CMK (cell line): ENCODE measurements at regions not wholly inside any gene's neighbourhood (a gene's known extent, or its start where the extent isn't known, plus 50 kb on each side); places are given as distances from the start of the nearest gene placed in this dataset.

Source experiments
- DNase-seq: peaks from one replicate; pipeline ENCODE4 v3.0.0-alpha.2; 2010; ENCODE audit warnings: low read depth

- DNase-seq, result no peak
These were observed 896.9 kb downstream of the CCSER2 start for GRCh38 chr10:85225311-85225710.

- DNase-seq, result no peak
These were observed 898.2 kb downstream of the CCSER2 start for GRCh38 chr10:85226596-85226995.

GRCh38 chr10:85228726-85229125 is 900.3 kb downstream of the CCSER2 start:
- no peak for DNase-seq

GRCh38 chr10:85231534-85232270 is 903.3 kb downstream of the CCSER2 start:
- DNase-seq, result no peak

- no peak for DNase-seq
These were observed 906.9 kb downstream of the CCSER2 start for GRCh38 chr10:85235258-85235657.

GRCh38 chr10:85238676-85239075 is 910.3 kb downstream of the CCSER2 start:
- DNase-seq, result no peak

GRCh38 chr10:85250304-85250703 is 921.9 kb downstream of the CCSER2 start:
- no peak for DNase-seq

- DNase-seq, result no peak
These were observed 928.1 kb downstream of the CCSER2 start for GRCh38 chr10:85256481-85256880.

- no peak for DNase-seq
These were observed 931.5 kb downstream of the CCSER2 start for GRCh38 chr10:85259908-85260307.

- no peak for DNase-seq
These were observed 934.6 kb downstream of the CCSER2 start for GRCh38 chr10:85262992-85263391.

- DNase-seq, result no peak
These were observed 936.7 kb downstream of the CCSER2 start for GRCh38 chr10:85265121-85265520.

- DNase-seq, result no peak
These were observed 938.4 kb downstream of the CCSER2 start for GRCh38 chr10:85266808-85267207.

GRCh38 chr10:85280014-85280413 is 951.6 kb downstream of the CCSER2 start:
- no peak for DNase-seq

- no peak for DNase-seq
These were observed 956.7 kb downstream of the CCSER2 start for GRCh38 chr10:85284778-85285770.

GRCh38 chr10:85293483-85293882 is 965.1 kb downstream of the CCSER2 start:
- DNase-seq, result no peak

GRCh38 chr10:85311613-85312337 is 983.4 kb downstream of the CCSER2 start:
- DNase-seq, result no peak

GRCh38 chr10:85315657-85316056 is 987.3 kb downstream of the CCSER2 start:
- no peak for DNase-seq

- no peak for DNase-seq
These were observed 987.9 kb downstream of the CCSER2 start for GRCh38 chr10:85316276-85316675.

- DNase-seq, result no peak
These were observed 989.4 kb downstream of the CCSER2 start for GRCh38 chr10:85317827-85318226.

GRCh38 chr10:85318809-85319807 is 990.7 kb downstream of the CCSER2 start:
- DNase-seq, result no peak

- no peak for DNase-seq
These were observed 991.4 kb downstream of the CCSER2 start for GRCh38 chr10:85319826-85320225.
